Ovary (tissue), 7 donors: ENCODE measurements at regions not wholly inside any gene's neighbourhood (a gene's known extent, or its start where the extent isn't known, plus 50 kb on each side); places are given as distances from the start of the nearest gene placed in this dataset.

ENCODE experiments used
- DNase-seq, 5 donors: peaks; one replicate each; pipeline ENCODE4 v3.0.0-alpha.2; 2019 to 2020
- H3K27ac ChIP-seq, 2 donors: fragments of 200-600 bp; one replicate each; pipeline versions ENCODE4 v1.5.1 to v1.8.0; 2019 to 2022
- H3K27me3 ChIP-seq: fragments of 200-600 bp; one replicate; pipeline ENCODE4 v1.8.0; 2022
- H3K36me3 ChIP-seq: fragments of 200-600 bp; sonication (generic); one replicate; pipeline ENCODE4 v1.5.1; 2019
- H3K4me1 ChIP-seq: one replicate; pipeline ENCODE4 v1.8.1; 2013; ENCODE audit warnings: mild to moderate bottlenecking, moderate library complexity; ENCODE audit not compliant: insufficient read depth
- H3K4me3 ChIP-seq: fragments of 200-600 bp; sonication (generic); one replicate; pipeline ENCODE4 v1.5.1; 2017
- H3K9me3 ChIP-seq, 2 donors: fragments of 200-600 bp in 1 of 2; sonication (generic) in 1 of 2; one replicate each; pipeline versions ENCODE4 v1.5.1 to v1.8.1; 2013 to 2019; ENCODE audit warnings: mild to moderate bottlenecking in 1 of 2, moderate library complexity in 1 of 2
- CTCF ChIP-seq, 3 donors: fragments of 450-650 bp in 2 of 3; fragments of 200-600 bp in 1 of 3; IDR thresholded peaks; one replicate each; pipeline versions ENCODE4 v1.5.1 to v1.8.0; 2016 to 2022; ENCODE audit warnings: antibody characterized with exemption in 3 of 3, mild to moderate bottlenecking in 1 of 3
- EP300 ChIP-seq: sonication (generic); formaldehyde crosslinking; IDR thresholded peaks from one replicate; pipeline ENCODE4 v1.6.1; 2017; ENCODE audit warnings: antibody characterized with exemption
- POLR2A ChIP-seq: fragments of 450-650 bp; IDR thresholded peaks from one replicate; pipeline ENCODE4 v1.6.1; 2017; ENCODE audit warnings: antibody characterized with exemption, mild to moderate bottlenecking, moderate library complexity
- WGBS, 3 donors: extraction: QIAGEN DNeasy Blood & Tissue Kit in 1 of 3; methylation state at CpG; one replicate each; pipeline versions ENCODE4 v1.1.5 to v1.1.7; 2013 to 2017; 5-methylcytosine and 5-hydroxymethylcytosine counted together
- intact Hi-C, 4 donors: fragments of 100-400 bp; cut with DNase I; formaldehyde crosslinking; loops; one replicate each; pipeline versions ENCODE4 v1.11.0 to v1.15.1; 2022 to 2023
- donor health status: DM: no; HTN: no; CAD: no; lungs with moderate emphysema.
- donor health status: DM: no; HTN: no; CAD: no.
- donor health status: Bipolar disorder and iron deficiency.
- donor health status: DM: no; HTN: no; CAD: no.
- donor health status: DM: yes; HTN: yes; CAD: no.

GRCh38 chr11:116164843-116165242, 607.9 kb downstream of the BUD13 start:
- no peak overlapping the region for H3K27ac ChIP-seq
- DNase-seq, result no peak
- H3K4me3 ChIP-seq, result no peak overlapping the region
- 68 to 87% (median 85%) methylated on average over 5 of the region's 5 CpGs for WGBS, 3 donors
- H3K9me3 ChIP-seq, result no peaks in the 10 kb centered on the region
- H3K27me3 ChIP-seq, result no peaks in the 10 kb centered on the region
- H3K36me3 ChIP-seq, result no peaks in the 10 kb centered on the region
- intact Hi-C loops, result no loop called here
- no peaks in the 10 kb centered on the region for H3K4me1 ChIP-seq
- TF ChIP-seq EP300 (no peak), CTCF (IDR thresholded peaks at IDR 0.05) (no peak), POLR2A (no peak)

GRCh38 chr11:116162886-116163230, 609.9 kb downstream of the BUD13 start:
- H3K4me3 ChIP-seq, result no peak overlapping the region
- H3K4me1 ChIP-seq, result no peaks in the 10 kb centered on the region
- H3K27ac ChIP-seq, result no peak overlapping the region
- no peaks in the 10 kb centered on the region for H3K27me3 ChIP-seq
- DNase-seq, result no peak
- intact Hi-C loops, result no loop called here
- WGBS, 3 donors, result 36 to 44% (median 39%) methylated on average over 11 of the region's 11 CpGs
- TF ChIP-seq EP300 (no peak), CTCF (IDR thresholded peaks at IDR 0.05) (no peak), POLR2A (no peak)
- no peaks in the 10 kb centered on the region for H3K9me3 ChIP-seq
- H3K36me3 ChIP-seq, result no peaks in the 10 kb centered on the region

GRCh38 chr11:116162086-116162885, 610.5 kb downstream of the BUD13 start:
- DNase-seq, result no peak
- Histone ChIP-seq H3K36me3 (no peaks in the 10 kb centered on the region), H3K9me3 (no peaks in the 10 kb centered on the region), H3K27ac (no peak overlapping the region), H3K4me1 (no peaks in the 10 kb centered on the region), H3K27me3 (no peaks in the 10 kb centered on the region), H3K4me3 (no peak overlapping the region)
- TF ChIP-seq EP300 (no peak), CTCF (IDR thresholded peaks at IDR 0.05) (no peak), POLR2A (no peak)
- intact Hi-C loops, result no loop called here
- 63 to 68% (median 67%) methylated on average over 20 of the region's 20 CpGs for WGBS, 3 donors

GRCh38 chr11:116148645-116149044, 624.1 kb downstream of the BUD13 start:
- no peaks in the 10 kb centered on the region for H3K9me3 ChIP-seq
- H3K4me3 ChIP-seq, result no peak overlapping the region
- no peaks in the 10 kb centered on the region for H3K36me3 ChIP-seq
- 85 to 89% (median 88%) methylated on average over 2 of the region's 2 CpGs for WGBS, 3 donors
- no peak for TF ChIP-seq EP300
- TF ChIP-seq CTCF (IDR thresholded peaks at IDR 0.05), result no peak
- no peak for TF ChIP-seq POLR2A
- intact Hi-C loops, result no loop called here
- H3K4me1 ChIP-seq, result no peaks in the 10 kb centered on the region
- H3K27me3 ChIP-seq, result no peaks in the 10 kb centered on the region
- no peak overlapping the region for H3K27ac ChIP-seq
- DNase-seq, result no peak
